Heart left ventricle (tissue), 13 donors: ENCODE measurements at regions not wholly inside any gene's neighbourhood (a gene's known extent, or its start where the extent isn't known, plus 50 kb on each side); places are given as distances from the start of the nearest gene placed in this dataset.

Experiments
- CTCF ChIP-seq, 12 donors: fragments of 200-600 bp; sonication (generic) in 4 of 12; IDR thresholded peaks; one replicate each; pipeline versions ENCODE4 v1.5.0 to v1.8.0; 2018 to 2022; ENCODE audit warnings: antibody characterized with exemption in 12 of 12, mild to moderate bottlenecking in 5 of 12
- POLR2A ChIP-seq, 2 donors: fragments of 450-650 bp; IDR thresholded peaks; one replicate each; pipeline ENCODE4 v1.6.1; 2017; ENCODE audit warnings: antibody characterized with exemption in 2 of 2, mild to moderate bottlenecking in 2 of 2, moderate library complexity in 2 of 2
- donor health status: ischemic (EF 13 %, LVEDD 7.1; RV severe dilation, severe dysfunction).
- donor health status: DM: no; HTN: yes; CAD: no.
- donor health status: DM: no; HTN: no; CAD: no.
- donor health status: ischemic (EF 25% LVEDD 6.9; RV normal size, moderate dysfunction).
- donor health status: ischemic (EF 25% LVEDD 5.7; RV mildly dilated, moderate dysfunction).
- donor health status: ischemic (EF 35%, LVEDD 5.7; RV mildly dilated, moderate dysfunction).
- donor health status: nonischemic (EF 11% LVEDD 7.7; RV severe dilation, severe dysfunction).
- donor health status: DM: yes; HTN: yes; CAD: no.
- donor health status: PGD.
- donor health status: ischemic (EF 29% LVEDD 5.4; RV normal size, mild dysfunction).
- donor health status: nonischemic (EF 23%, LVEDD 6.1; RV moderate dilation, normal function).

GRCh38 chr12:116473416-116473815 lies 85.8 kb upstream of the MAP1LC3B2 start:
- TF ChIP-seq CTCF (IDR thresholded peaks at IDR 0.05) = no peak
- TF ChIP-seq POLR2A (IDR thresholded peaks at IDR 0.05) = no peak
